SH-SY5Y (cell line): ENCODE measurements at regions not wholly inside any gene's neighbourhood (a gene's known extent, or its start where the extent isn't known, plus 50 kb on each side); places are given as distances from the start of the nearest gene placed in this dataset.

Experiments
- GATA2 ChIP-seq: IDR thresholded peaks from 2 replicates; pipeline ENCODE4 v1.6.1; 2011; ENCODE audit warnings: mild to moderate bottlenecking, low read depth, low read length
- GATA3 ChIP-seq: IDR thresholded peaks from 2 replicates; pipeline ENCODE4 v1.6.1; 2011; ENCODE audit warnings: low read depth, mild to moderate bottlenecking, low read length, moderate library complexity

DNA sequence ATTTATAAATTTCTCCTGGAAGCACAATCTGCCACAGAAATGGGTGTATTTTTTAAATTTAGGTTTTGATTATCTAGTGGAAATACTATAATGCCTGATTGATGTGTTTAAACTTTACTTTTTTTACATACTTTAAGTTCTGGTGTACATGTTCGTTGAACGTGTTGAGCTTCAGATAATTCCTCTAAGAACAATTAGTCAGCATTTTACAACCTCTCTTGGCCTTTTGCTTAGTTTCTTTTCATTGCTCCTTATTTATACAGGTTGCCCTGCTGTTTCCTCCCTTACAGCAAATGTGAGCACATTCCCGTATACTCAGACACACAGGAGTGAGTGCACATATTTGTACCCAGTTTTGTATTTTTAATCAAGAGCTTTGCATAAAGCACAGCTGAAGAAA lies 1038.9 kb downstream of the BRINP3 start:
- no peak for TF ChIP-seq GATA2
- TF ChIP-seq GATA3 = no peak
